Fibroblast of villous mesenchyme (primary cell): ENCODE measurements at regions not wholly inside any gene's neighbourhood (a gene's known extent, or its start where the extent isn't known, plus 50 kb on each side); places are given as distances from the start of the nearest gene placed in this dataset.

ENCODE experiments used
- DNase-seq: peaks from one replicate; pipeline ENCODE4 v3.0.0-alpha.2; 2010; ENCODE audit warnings: low read depth
- H3K4me3 ChIP-seq: 2 replicates; pipeline ENCODE4 v1.5.1; 2011; ENCODE audit warnings: low read depth, mild to moderate bottlenecking, low read length
- TF ChIP-seq, protein P1 (sequence below): IDR thresholded peaks from 2 replicates; pipeline ENCODE4 v1.5.1; 2012; ENCODE audit warnings: low read depth, mild to moderate bottlenecking, low read length; ENCODE audit not compliant: insufficient read depth

DNA sequence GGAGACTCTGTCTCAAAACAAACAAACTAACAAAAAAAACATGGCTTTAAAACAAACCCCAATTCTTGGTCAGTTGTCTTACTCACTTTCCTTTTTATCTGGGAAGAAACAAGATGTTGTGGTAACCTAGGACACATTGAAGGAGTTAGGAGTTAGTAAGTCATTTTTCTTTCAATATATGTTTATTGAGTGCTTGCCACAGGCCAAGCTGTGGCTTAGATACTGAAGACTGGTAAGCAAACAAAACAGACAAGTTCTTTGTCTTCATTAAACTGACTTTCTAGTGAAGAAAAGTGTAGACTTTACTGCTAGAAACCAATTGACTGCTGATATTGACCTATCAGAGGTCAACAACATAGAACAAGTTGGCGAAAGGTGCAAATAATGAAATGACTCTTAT is 1228.3 kb upstream of the FAM98A start:
- DNase-seq, result no peak
- TF ChIP-seq, protein P1, sequence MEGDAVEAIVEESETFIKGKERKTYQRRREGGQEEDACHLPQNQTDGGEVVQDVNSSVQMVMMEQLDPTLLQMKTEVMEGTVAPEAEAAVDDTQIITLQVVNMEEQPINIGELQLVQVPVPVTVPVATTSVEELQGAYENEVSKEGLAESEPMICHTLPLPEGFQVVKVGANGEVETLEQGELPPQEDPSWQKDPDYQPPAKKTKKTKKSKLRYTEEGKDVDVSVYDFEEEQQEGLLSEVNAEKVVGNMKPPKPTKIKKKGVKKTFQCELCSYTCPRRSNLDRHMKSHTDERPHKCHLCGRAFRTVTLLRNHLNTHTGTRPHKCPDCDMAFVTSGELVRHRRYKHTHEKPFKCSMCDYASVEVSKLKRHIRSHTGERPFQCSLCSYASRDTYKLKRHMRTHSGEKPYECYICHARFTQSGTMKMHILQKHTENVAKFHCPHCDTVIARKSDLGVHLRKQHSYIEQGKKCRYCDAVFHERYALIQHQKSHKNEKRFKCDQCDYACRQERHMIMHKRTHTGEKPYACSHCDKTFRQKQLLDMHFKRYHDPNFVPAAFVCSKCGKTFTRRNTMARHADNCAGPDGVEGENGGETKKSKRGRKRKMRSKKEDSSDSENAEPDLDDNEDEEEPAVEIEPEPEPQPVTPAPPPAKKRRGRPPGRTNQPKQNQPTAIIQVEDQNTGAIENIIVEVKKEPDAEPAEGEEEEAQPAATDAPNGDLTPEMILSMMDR, result no peak
- H3K4me3 ChIP-seq, result no peak overlapping the region

- H3K4me3 ChIP-seq, result no peak overlapping the region
- DNase-seq, result no peak
- TF ChIP-seq, protein P1, result no peak
These were observed 1226.6 kb upstream of the FAM98A start for GRCh38 chr2:34825686-34826085.

GRCh38 chr2:34822616-34823015 is 1223.5 kb upstream of the FAM98A start:
- TF ChIP-seq, protein P1, result no peak
- no peak overlapping the region for H3K4me3 ChIP-seq

GRCh38 chr2:34815052-34815741 is 1216.1 kb upstream of the FAM98A start:
- TF ChIP-seq, protein P1, result no peak
- H3K4me3 ChIP-seq, result no peak overlapping the region
- no peak for DNase-seq

More at GRCh38 chr2:34822616-34823015, 1223.5 kb upstream of the FAM98A start:
- DNase-seq, result no peak

GRCh38 chr2:34810456-34810855 is 1211.4 kb upstream of the FAM98A start:
- DNase-seq, result no peak
- TF ChIP-seq, protein P1, result no peak
- H3K4me3 ChIP-seq, result no peak overlapping the region

DNA sequence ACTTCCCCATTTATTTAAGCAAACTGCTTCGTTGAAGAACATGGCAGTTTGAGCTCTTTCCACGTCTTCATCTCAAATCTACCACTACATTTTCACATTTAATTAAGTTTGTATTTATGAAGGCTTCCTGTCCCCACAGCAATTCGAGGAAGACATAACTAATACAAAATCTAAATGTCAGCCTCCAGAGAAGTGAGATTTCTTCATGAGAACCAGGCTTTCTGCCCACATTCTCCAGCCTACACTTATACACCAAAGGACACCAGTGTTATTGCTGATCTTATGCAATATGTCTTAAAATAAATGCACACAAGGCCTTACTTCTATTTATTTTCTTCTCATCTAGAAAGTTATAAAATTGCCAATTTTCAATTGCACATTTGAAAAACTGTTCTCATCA is 1209.3 kb upstream of the FAM98A start:
- TF ChIP-seq, protein P1, result no peak
- no peak for DNase-seq
- H3K4me3 ChIP-seq, result no peak overlapping the region

- TF ChIP-seq, protein P1, result no peak
- DNase-seq, result no peak
- H3K4me3 ChIP-seq, result no peak overlapping the region
These were observed 1207.8 kb upstream of the FAM98A start for GRCh38 chr2:34806891-34807290.
